C4-2B (cell line): ENCODE measurements at regions not wholly inside any gene's neighbourhood (a gene's known extent, or its start where the extent isn't known, plus 50 kb on each side); places are given as distances from the start of the nearest gene placed in this dataset.
A peak's percentile ranks its signal among the peaks of the same experiment; 100 is the strongest.

Experiments used
- ZFX ChIP-seq: fragments of 450-650 bp; IDR thresholded peaks from 2 replicates; pipeline ENCODE4 v1.6.1; 2017
- TF ChIP-seq, protein P1 (sequence below): fragments of 450-650 bp; conservative IDR thresholded peaks from 2 replicates; pipeline ENCODE4 v1.5.1; 2017; ENCODE audit warnings: mild to moderate bottlenecking

DNA sequence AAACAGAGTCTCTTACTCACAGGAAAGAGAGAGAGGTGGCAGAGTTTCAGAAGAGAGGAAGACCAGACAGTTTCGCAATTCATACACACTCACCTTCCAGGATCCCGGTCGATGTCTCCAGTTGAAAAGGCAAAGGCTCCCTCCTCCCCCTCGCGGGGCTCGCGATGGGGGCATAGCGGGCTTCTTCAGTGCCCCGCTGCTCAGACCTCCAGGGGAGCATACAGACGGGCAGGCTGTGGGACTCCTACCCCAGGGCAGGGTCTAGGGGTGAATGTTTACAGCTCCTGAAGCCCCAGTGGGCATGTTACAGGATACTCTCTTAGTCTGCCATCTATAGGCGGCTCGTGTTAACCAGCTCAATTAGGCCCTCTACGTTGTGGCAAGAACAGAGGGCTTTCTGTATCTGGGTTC lies 139.2 kb downstream of the SLITRK5 start:
- TF ChIP-seq, protein P1, sequence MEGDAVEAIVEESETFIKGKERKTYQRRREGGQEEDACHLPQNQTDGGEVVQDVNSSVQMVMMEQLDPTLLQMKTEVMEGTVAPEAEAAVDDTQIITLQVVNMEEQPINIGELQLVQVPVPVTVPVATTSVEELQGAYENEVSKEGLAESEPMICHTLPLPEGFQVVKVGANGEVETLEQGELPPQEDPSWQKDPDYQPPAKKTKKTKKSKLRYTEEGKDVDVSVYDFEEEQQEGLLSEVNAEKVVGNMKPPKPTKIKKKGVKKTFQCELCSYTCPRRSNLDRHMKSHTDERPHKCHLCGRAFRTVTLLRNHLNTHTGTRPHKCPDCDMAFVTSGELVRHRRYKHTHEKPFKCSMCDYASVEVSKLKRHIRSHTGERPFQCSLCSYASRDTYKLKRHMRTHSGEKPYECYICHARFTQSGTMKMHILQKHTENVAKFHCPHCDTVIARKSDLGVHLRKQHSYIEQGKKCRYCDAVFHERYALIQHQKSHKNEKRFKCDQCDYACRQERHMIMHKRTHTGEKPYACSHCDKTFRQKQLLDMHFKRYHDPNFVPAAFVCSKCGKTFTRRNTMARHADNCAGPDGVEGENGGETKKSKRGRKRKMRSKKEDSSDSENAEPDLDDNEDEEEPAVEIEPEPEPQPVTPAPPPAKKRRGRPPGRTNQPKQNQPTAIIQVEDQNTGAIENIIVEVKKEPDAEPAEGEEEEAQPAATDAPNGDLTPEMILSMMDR: peak; percentile 51
- no peak for TF ChIP-seq ZFX
